Mucosa of stomach (tissue), 1 donor: ENCODE measurements at regions not wholly inside any gene's neighbourhood (a gene's known extent, or its start where the extent isn't known, plus 50 kb on each side); places are given as distances from the start of the nearest gene placed in this dataset.
A peak's percentile ranks its signal among the peaks of the same experiment; 100 is the strongest.

Experiments
- H3K27me3 ChIP-seq: one replicate; pipeline ENCODE4 v1.7.0; 2013; ENCODE audit warnings: mild to moderate bottlenecking, low read length; ENCODE audit not compliant: control insufficient read depth, insufficient read depth
- H3K36me3 ChIP-seq: one replicate; pipeline ENCODE4 v1.7.0; 2013; ENCODE audit warnings: low read length; ENCODE audit not compliant: control insufficient read depth, insufficient read depth
- H3K4me1 ChIP-seq: one replicate; pipeline ENCODE4 v1.7.0; 2013; ENCODE audit warnings: mild to moderate bottlenecking, low read length; ENCODE audit not compliant: control insufficient read depth, insufficient read depth
- H3K4me3 ChIP-seq: one replicate; pipeline ENCODE4 v1.7.0; 2013; ENCODE audit warnings: low read length
- H3K9ac ChIP-seq: one replicate; pipeline ENCODE4 v1.7.0; 2013; ENCODE audit warnings: mild to moderate bottlenecking, low read length, moderate library complexity
- H3K9me3 ChIP-seq: one replicate; pipeline ENCODE4 v1.7.0; 2013; ENCODE audit warnings: mild to moderate bottlenecking, low read length, moderate library complexity; ENCODE audit not compliant: control insufficient read depth
- donor health status: Pancreatic carcinoma.

GRCh38 chr4:105042451-105042850 is 104.2 kb upstream of the TET2 start:
- Histone ChIP-seq H3K27me3 (no peaks in the 10 kb centered on the region), H3K4me3 (no peak overlapping the region), H3K4me1 (no peaks in the 10 kb centered on the region), H3K36me3 (no peaks in the 10 kb centered on the region), H3K9ac (no peak overlapping the region), H3K9me3 (no peaks in the 10 kb centered on the region)

- no peak overlapping the region for H3K9ac ChIP-seq
- no peak overlapping the region for H3K4me3 ChIP-seq
- H3K27me3 ChIP-seq, result no peaks in the 10 kb centered on the region
- no peaks in the 10 kb centered on the region for H3K9me3 ChIP-seq
- no peaks in the 10 kb centered on the region for H3K36me3 ChIP-seq
- no peaks in the 10 kb centered on the region for H3K4me1 ChIP-seq
Measured at GRCh38 chr4:105050896-105051295, 95.8 kb upstream of the TET2 start.

DNA sequence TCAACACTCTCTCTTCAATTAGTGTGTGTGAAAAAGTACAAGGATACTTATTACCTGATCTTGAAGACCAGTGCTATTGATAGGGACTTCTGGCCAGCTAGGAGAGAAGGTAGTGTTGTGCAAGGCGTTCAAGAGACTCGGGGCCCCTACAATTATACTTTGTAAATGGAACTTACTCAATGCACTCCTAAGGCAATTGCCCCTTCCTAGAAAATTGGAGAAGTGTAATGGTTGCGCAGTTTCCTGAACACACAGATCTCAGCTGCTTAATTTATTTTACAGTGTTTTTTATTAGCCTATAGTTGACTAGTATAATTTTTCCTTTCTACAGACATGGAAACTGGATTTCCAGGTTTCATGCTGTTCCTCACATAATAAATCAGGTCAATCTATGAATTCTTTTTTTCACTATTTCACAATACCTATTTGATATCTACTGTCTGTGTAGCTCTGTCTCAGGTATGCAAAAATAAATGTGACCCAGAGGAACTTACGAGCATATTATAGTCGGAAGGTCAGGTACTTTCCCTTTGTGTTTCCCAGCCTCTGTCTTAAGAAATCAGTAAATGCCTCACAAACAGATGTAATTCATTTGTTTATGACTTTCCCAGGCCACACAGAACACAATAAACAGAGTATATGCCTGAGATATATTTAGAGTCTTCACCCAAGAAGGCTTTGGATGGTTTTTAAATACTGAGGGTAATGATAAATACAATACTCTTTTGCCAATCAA is 89.1 kb upstream of the TET2 start:
- Histone ChIP-seq H3K36me3 (no peaks in the 10 kb centered on the region), H3K9ac (no peak overlapping the region), H3K4me3 (no peak overlapping the region), H3K4me1 (peaks cover 12% of the 10 kb centered on the region), H3K27me3 (no peaks in the 10 kb centered on the region), H3K9me3 (no peaks in the 10 kb centered on the region)

- no peak overlapping the region for H3K4me3 ChIP-seq
- H3K9ac ChIP-seq, result no peak overlapping the region
- peaks cover 12% of the 10 kb centered on the region for H3K4me1 ChIP-seq
- no peaks in the 10 kb centered on the region for H3K36me3 ChIP-seq
- no peaks in the 10 kb centered on the region for H3K27me3 ChIP-seq
- no peaks in the 10 kb centered on the region for H3K9me3 ChIP-seq
Measured at GRCh38 chr4:105058177-105058812, 88.4 kb upstream of the TET2 start.

GRCh38 chr4:105059337-105059736 is 87.3 kb upstream of the TET2 start:
- H3K4me1 ChIP-seq, result peaks cover 12% of the 10 kb centered on the region
- H3K4me3 ChIP-seq, result no peak overlapping the region
- H3K36me3 ChIP-seq, result no peaks in the 10 kb centered on the region

GRCh38 chr4:105060628-105061027 is 86.0 kb upstream of the TET2 start:
- Histone ChIP-seq H3K9me3 (no peaks in the 10 kb centered on the region), H3K27me3 (no peaks in the 10 kb centered on the region), H3K4me3 (no peak overlapping the region), H3K36me3 (no peaks in the 10 kb centered on the region), H3K4me1 (peaks cover 12% of the 10 kb centered on the region), H3K9ac (no peak overlapping the region)

More at GRCh38 chr4:105059337-105059736, 87.3 kb upstream of the TET2 start:
- Histone ChIP-seq H3K9me3 (no peaks in the 10 kb centered on the region), H3K27me3 (no peaks in the 10 kb centered on the region), H3K9ac (no peak overlapping the region)

DNA sequence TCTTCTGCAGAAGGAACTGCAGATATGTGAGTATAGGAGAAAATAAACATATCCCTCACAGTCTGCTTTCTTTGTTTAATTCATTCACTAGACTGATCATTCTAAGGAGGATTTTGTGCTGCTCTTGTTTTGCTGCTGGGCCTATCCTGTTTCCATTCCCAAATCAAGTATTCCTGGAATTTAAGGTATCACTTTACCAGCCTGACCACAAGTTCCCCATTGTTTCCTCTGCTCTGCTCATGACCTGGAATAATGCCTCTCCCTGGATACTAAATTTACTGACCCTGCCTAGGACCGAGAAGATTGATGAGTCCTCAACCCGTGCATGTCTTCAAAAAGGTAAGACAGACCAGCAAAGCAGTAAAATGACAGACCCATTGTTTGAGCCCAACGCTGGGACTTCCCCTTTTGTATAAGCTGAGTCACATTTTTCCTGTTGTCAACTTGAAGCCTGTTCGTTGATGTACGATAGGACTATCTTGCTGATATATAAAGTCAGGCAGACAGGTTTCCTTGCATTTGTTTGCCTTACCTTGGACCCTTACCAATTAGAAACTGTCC is 85.5 kb upstream of the TET2 start:
- H3K4me1 ChIP-seq, result peaks cover 12% of the 10 kb centered on the region
- peak overlapping the region; percentile 6 for H3K4me3 ChIP-seq

DNA sequence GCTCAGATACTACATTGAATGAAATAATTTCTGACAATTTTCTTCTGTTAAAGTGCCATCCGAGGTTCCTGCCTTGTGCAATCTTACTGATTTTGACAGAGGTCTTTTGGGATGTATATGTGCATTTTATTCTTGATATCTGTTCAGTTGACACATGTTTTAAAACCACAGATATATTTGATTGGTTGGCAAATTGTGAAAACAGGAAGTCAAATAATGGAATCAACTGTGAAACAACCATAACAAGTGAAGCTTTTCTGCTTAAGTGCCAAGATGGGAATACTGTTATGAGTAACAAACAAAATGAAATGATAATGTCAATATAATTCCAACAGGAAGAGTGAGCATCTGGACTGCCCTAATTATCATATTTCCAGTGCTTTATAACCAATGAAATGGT is 84.9 kb upstream of the TET2 start:
- no peak overlapping the region for H3K9ac ChIP-seq
- H3K9me3 ChIP-seq, result no peaks in the 10 kb centered on the region
- peaks cover 12% of the 10 kb centered on the region for H3K4me1 ChIP-seq
- no peaks in the 10 kb centered on the region for H3K36me3 ChIP-seq
- H3K4me3 ChIP-seq, result peak overlapping the region; percentile 6
- H3K27me3 ChIP-seq, result no peaks in the 10 kb centered on the region

More for the DNA sequence above, 85.5 kb upstream of the TET2 start:
- no peaks in the 10 kb centered on the region for H3K36me3 ChIP-seq
- no peak overlapping the region for H3K9ac ChIP-seq
- H3K27me3 ChIP-seq, result no peaks in the 10 kb centered on the region
- no peaks in the 10 kb centered on the region for H3K9me3 ChIP-seq

DNA sequence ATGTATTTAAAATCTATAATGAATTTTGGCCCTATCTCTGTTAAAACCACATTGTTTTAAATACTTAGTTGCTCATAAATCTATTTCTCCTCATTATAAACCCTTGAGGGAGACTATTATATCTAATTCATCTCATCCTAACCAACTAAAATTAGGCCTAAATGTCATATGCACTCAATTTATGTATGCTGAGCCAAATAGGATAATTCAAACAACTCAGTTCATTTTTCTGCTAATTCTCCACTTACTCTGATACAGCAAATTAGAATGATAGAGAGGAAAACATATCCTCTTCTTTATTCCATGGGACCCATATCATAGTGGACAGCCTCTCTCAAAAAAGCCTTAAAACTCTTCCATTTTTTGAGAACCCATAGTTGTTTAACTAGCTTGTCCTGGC is 80.3 kb upstream of the TET2 start:
- Histone ChIP-seq H3K4me1 (peaks cover 5% of the 10 kb centered on the region), H3K27me3 (no peaks in the 10 kb centered on the region), H3K4me3 (no peak overlapping the region), H3K36me3 (no peaks in the 10 kb centered on the region), H3K9ac (no peak overlapping the region), H3K9me3 (no peaks in the 10 kb centered on the region)

GRCh38 chr4:105067431-105067830 is 79.2 kb upstream of the TET2 start:
- Histone ChIP-seq H3K4me1 (no peaks in the 10 kb centered on the region), H3K36me3 (no peaks in the 10 kb centered on the region), H3K4me3 (no peak overlapping the region), H3K9me3 (no peaks in the 10 kb centered on the region), H3K9ac (no peak overlapping the region), H3K27me3 (no peaks in the 10 kb centered on the region)

- no peak overlapping the region for H3K9ac ChIP-seq
- no peaks in the 10 kb centered on the region for H3K4me1 ChIP-seq
- H3K27me3 ChIP-seq, result no peaks in the 10 kb centered on the region
- no peak overlapping the region for H3K4me3 ChIP-seq
- H3K9me3 ChIP-seq, result no peaks in the 10 kb centered on the region
- H3K36me3 ChIP-seq, result no peaks in the 10 kb centered on the region
Measured at GRCh38 chr4:105067946-105068345, 78.7 kb upstream of the TET2 start.

GRCh38 chr4:105068516-105068915 is 78.2 kb upstream of the TET2 start:
- Histone ChIP-seq H3K4me3 (no peak overlapping the region), H3K36me3 (no peaks in the 10 kb centered on the region), H3K9ac (no peak overlapping the region), H3K9me3 (no peaks in the 10 kb centered on the region), H3K27me3 (no peaks in the 10 kb centered on the region), H3K4me1 (no peaks in the 10 kb centered on the region)
